Endodermal cell (in vitro differentiated cells): ENCODE measurements at regions not wholly inside any gene's neighbourhood (a gene's known extent, or its start where the extent isn't known, plus 50 kb on each side); places are given as distances from the start of the nearest gene placed in this dataset.

ENCODE experiments used
- DNase-seq: peaks from one replicate; pipeline ENCODE4 v3.0.0-alpha.2; 2017
- H3K27ac ChIP-seq: 2 replicates; pipeline ENCODE4 v1.5.1; 2013; ENCODE audit warnings: mild to moderate bottlenecking, low read depth, low read length, moderate library complexity
- H3K27me3 ChIP-seq: 2 replicates; pipeline ENCODE4 v1.6.1; 2013; ENCODE audit warnings: mild to moderate bottlenecking, low read length, moderate library complexity; ENCODE audit not compliant: insufficient read depth, control insufficient read depth, poor library complexity, severe bottlenecking
- H3K36me3 ChIP-seq: 2 replicates; pipeline ENCODE4 v1.7.0; 2013; ENCODE audit warnings: mild to moderate bottlenecking, low read length, moderate library complexity; ENCODE audit not compliant: control insufficient read depth, insufficient read depth
- H3K4me1 ChIP-seq: one replicate; pipeline ENCODE4 v1.7.0; 2013; ENCODE audit warnings: low read length; ENCODE audit not compliant: control insufficient read depth, insufficient read depth
- H3K4me3 ChIP-seq: 2 replicates; pipeline ENCODE4 v1.5.1; 2013; ENCODE audit warnings: mild to moderate bottlenecking, low read length, moderate library complexity
- H3K9ac ChIP-seq: 2 replicates; pipeline ENCODE4 v1.6.1; 2013; ENCODE audit warnings: mild to moderate bottlenecking, low read length, moderate library complexity; ENCODE audit not compliant: poor library complexity, severe bottlenecking; ENCODE audit errors: extremely low read depth
- H3K9me3 ChIP-seq: 2 replicates; pipeline ENCODE4 v1.6.1; 2013; ENCODE audit warnings: mild to moderate bottlenecking, low read length, moderate library complexity; ENCODE audit not compliant: control insufficient read depth
- H3K27ac Mint-ChIP-seq: 2 replicates; pipeline ENCODE4 v1.8.0; 2020; ENCODE audit warnings: mixed read lengths
- H3K27me3 Mint-ChIP-seq: 2 replicates; pipeline ENCODE4 v1.8.0; 2021; ENCODE audit warnings: mild to moderate bottlenecking, mixed read lengths; ENCODE audit not compliant: insufficient read depth
- H3K36me3 Mint-ChIP-seq: 2 replicates; pipeline ENCODE4 v1.8.0; 2020; ENCODE audit warnings: low read depth, mixed read lengths
- H3K4me1 Mint-ChIP-seq: 2 replicates; pipeline ENCODE4 v1.8.0; 2020; ENCODE audit warnings: mixed read lengths
- H3K4me3 Mint-ChIP-seq: 2 replicates; pipeline ENCODE4 v1.8.0; 2020; ENCODE audit warnings: mild to moderate bottlenecking, moderate library complexity, mixed read lengths
- H3K9me3 Mint-ChIP-seq: 2 replicates; pipeline ENCODE4 v1.8.0; 2020; ENCODE audit warnings: mild to moderate bottlenecking, mixed read lengths
- CTCF ChIP-seq: fragments of 200-600 bp; sonication (generic); conservative IDR thresholded peaks from 2 replicates; pipeline ENCODE4 v1.5.0; 2021; ENCODE audit warnings: antibody characterized with exemption, mild to moderate bottlenecking
- WGBS, 2 experiments: methylation state at CpG; one replicate each; pipeline versions ENCODE4 v1.1.5 to v1.1.7; 2013; ENCODE audit warnings: missing lambda C conversion rate in 2 of 2, mixed read lengths in 1 of 2; ENCODE audit not compliant: insufficient coverage in 1 of 2, insufficient read length in 1 of 2; 5-methylcytosine and 5-hydroxymethylcytosine counted together

- no peak overlapping the region for H3K27ac ChIP-seq
- H3K9me3 ChIP-seq = no peaks in the 10 kb centered on the region
- 88% methylated on average over 1 of the region's 1 CpG; no CpG with 5 or more reads in 1 of the 2 experiments for WGBS, 2 experiments
- Mint-ChIP-seq H3K4me3 (no peak overlapping the region), H3K36me3 (no peaks in the 10 kb centered on the region), H3K27me3 (peaks cover 94% of the 10 kb centered on the region), H3K9me3 (no peaks in the 10 kb centered on the region), H3K4me1 (peaks cover 18% of the 10 kb centered on the region), H3K27ac (no peak overlapping the region)
- H3K27me3 ChIP-seq = peaks cover 48% of the 10 kb centered on the region
- no peak for DNase-seq
- no peak overlapping the region for H3K9ac ChIP-seq
- no peaks in the 10 kb centered on the region for H3K36me3 ChIP-seq
- H3K4me3 ChIP-seq = no peak overlapping the region
- no peak for TF ChIP-seq CTCF
- H3K4me1 ChIP-seq = no peaks in the 10 kb centered on the region
These were observed 128.8 kb downstream of the UCHL1 start for GRCh38 chr4:41385481-41385880.

DNA sequence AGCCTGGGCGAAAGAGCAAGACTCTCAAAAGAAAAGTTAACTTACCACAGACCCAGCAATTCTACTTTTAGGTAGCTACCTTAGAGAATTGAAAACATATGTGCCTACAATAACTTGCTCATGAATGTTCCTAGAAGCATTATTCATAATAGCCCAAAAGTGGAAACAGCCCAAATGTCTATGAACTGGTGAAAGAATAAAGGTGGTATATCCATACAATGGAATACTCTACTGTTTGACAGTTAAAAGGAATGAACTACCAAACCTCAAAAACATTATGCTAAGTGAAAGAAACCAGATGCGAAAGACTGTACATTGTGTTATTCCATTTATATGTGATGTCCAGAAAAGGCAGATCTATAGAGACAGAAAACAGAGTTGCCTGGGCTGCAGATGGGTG, 131.4 kb downstream of the UCHL1 start:
- Mint-ChIP-seq H3K27me3 (peaks cover 87% of the 10 kb centered on the region), H3K27ac (no peak overlapping the region), H3K4me3 (no peak overlapping the region), H3K36me3 (no peaks in the 10 kb centered on the region), H3K9me3 (no peaks in the 10 kb centered on the region), H3K4me1 (peaks cover 17% of the 10 kb centered on the region)
- H3K4me1 ChIP-seq = no peaks in the 10 kb centered on the region
- no peak overlapping the region for H3K9ac ChIP-seq
- 100% methylated on average over 1 to 2 of the region's 2 CpGs for WGBS, 2 experiments
- H3K27ac ChIP-seq = no peak overlapping the region
- TF ChIP-seq CTCF = no peak
- H3K36me3 ChIP-seq = no peaks in the 10 kb centered on the region
- no peak for DNase-seq
- no peak overlapping the region for H3K4me3 ChIP-seq
- H3K9me3 ChIP-seq = no peaks in the 10 kb centered on the region
- H3K27me3 ChIP-seq = peaks cover 23% of the 10 kb centered on the region

DNA sequence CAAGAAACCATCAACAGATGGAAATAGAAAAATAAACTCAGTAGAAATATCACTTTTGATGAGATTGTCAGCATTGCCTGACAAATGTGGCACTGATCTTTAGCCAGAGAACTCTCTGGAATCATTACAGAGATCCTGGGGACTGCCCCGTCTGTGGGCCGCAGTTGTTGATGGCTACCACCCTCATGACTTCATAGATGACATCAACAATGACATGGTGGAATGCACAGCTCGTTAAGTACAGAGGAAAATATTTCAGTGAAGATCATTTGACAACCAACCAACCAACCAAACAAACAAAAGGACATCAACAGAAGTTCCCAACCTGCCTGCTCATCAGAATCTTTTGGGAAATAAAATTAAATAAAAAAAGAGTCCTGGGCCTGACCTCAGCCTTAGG, 132.6 kb downstream of the UCHL1 start:
- Mint-ChIP-seq H3K4me3 (no peak overlapping the region), H3K9me3 (no peaks in the 10 kb centered on the region), H3K36me3 (no peaks in the 10 kb centered on the region), H3K4me1 (peaks cover 9% of the 10 kb centered on the region), H3K27me3 (peaks cover 83% of the 10 kb centered on the region), H3K27ac (no peak overlapping the region)
- Histone ChIP-seq H3K9me3 (no peaks in the 10 kb centered on the region), H3K27ac (no peak overlapping the region), H3K4me3 (no peak overlapping the region), H3K4me1 (no peaks in the 10 kb centered on the region), H3K9ac (no peak overlapping the region), H3K27me3 (peaks cover 19% of the 10 kb centered on the region), H3K36me3 (no peaks in the 10 kb centered on the region)
- WGBS, 2 experiments = 92 to 100% methylated on average over 1 to 3 of the region's 3 CpGs
- no peak for TF ChIP-seq CTCF
- DNase-seq = no peak
